IPS-20b (cell line): ENCODE measurements at regions not wholly inside any gene's neighbourhood (a gene's known extent, or its start where the extent isn't known, plus 50 kb on each side); places are given as distances from the start of the nearest gene placed in this dataset.

ENCODE experiments used
- H3K27ac ChIP-seq: one replicate; pipeline ENCODE4 v1.5.1; 2013; ENCODE audit warnings: low read length
- H3K27me3 ChIP-seq: 2 replicates; pipeline ENCODE4 v1.6.1; 2013; ENCODE audit warnings: mild to moderate bottlenecking, low read length, inconsistent platforms; ENCODE audit not compliant: insufficient read depth
- H3K36me3 ChIP-seq: 2 replicates; pipeline ENCODE4 v1.6.1; 2013; ENCODE audit warnings: low read depth, mild to moderate bottlenecking, inconsistent platforms, low read length, moderate library complexity; ENCODE audit not compliant: insufficient read depth
- H3K4me1 ChIP-seq: 2 replicates; pipeline ENCODE4 v1.6.1; 2013; ENCODE audit warnings: mild to moderate bottlenecking, control low read depth, inconsistent platforms, low read length, moderate library complexity; ENCODE audit not compliant: insufficient read depth
- H3K4me3 ChIP-seq: 2 replicates; pipeline ENCODE4 v1.5.1; 2013; ENCODE audit warnings: mild to moderate bottlenecking, low read length, inconsistent platforms
- H3K9ac ChIP-seq: 2 replicates; pipeline ENCODE4 v1.6.1; 2013; ENCODE audit warnings: low read depth, mild to moderate bottlenecking, inconsistent platforms, low read length, moderate library complexity
- H3K9me3 ChIP-seq: 2 replicates; pipeline ENCODE4 v1.6.1; 2013; ENCODE audit warnings: mild to moderate bottlenecking, low read depth, low read length, inconsistent platforms; ENCODE audit not compliant: insufficient read depth

GRCh38 chr6:111979633-111980032, 74.3 kb upstream of the CCN6 start:
- Histone ChIP-seq H3K9ac (no peak overlapping the region), H3K36me3 (no peaks in the 10 kb centered on the region), H3K27ac (no peak overlapping the region), H3K4me1 (no peaks in the 10 kb centered on the region; the same call in 1 of the 2 replicates), H3K27me3 (no peaks in the 10 kb centered on the region), H3K4me3 (no peak overlapping the region), H3K9me3 (no peaks in the 10 kb centered on the region)

GRCh38 chr6:111980143-111980542, 73.8 kb upstream of the CCN6 start:
- Histone ChIP-seq H3K9ac (no peak overlapping the region), H3K4me3 (no peak overlapping the region), H3K36me3 (no peaks in the 10 kb centered on the region), H3K4me1 (peaks cover 4% of the 10 kb centered on the region), H3K27ac (no peak overlapping the region), H3K27me3 (no peaks in the 10 kb centered on the region), H3K9me3 (no peaks in the 10 kb centered on the region)

GRCh38 chr6:111980971-111981840, 72.7 kb upstream of the CCN6 start:
- peaks cover 7% of the 10 kb centered on the region for H3K4me1 ChIP-seq
- H3K36me3 ChIP-seq: no peaks in the 10 kb centered on the region
- H3K4me3 ChIP-seq: no peak overlapping the region
- no peaks in the 10 kb centered on the region for H3K9me3 ChIP-seq
- no peak overlapping the region for H3K27ac ChIP-seq
- no peaks in the 10 kb centered on the region for H3K27me3 ChIP-seq
- no peak overlapping the region for H3K9ac ChIP-seq

- Histone ChIP-seq H3K36me3 (no peaks in the 10 kb centered on the region), H3K27me3 (no peaks in the 10 kb centered on the region), H3K4me1 (peaks cover 7% of the 10 kb centered on the region), H3K27ac (no peak overlapping the region), H3K9me3 (no peaks in the 10 kb centered on the region), H3K9ac (no peak overlapping the region), H3K4me3 (no peak overlapping the region)
Observed at GRCh38 chr6:111982681-111983080, 71.2 kb upstream of the CCN6 start.

GRCh38 chr6:111983193-111983592, 70.7 kb upstream of the CCN6 start:
- Histone ChIP-seq H3K36me3 (no peaks in the 10 kb centered on the region), H3K9me3 (0 out of 2 replicates have a peak, but pooled peaks cover 2% of the 10 kb centered on the region), H3K9ac (no peak overlapping the region), H3K4me3 (no peak overlapping the region), H3K27ac (no peak overlapping the region), H3K27me3 (no peaks in the 10 kb centered on the region), H3K4me1 (peaks cover 7% of the 10 kb centered on the region)

- Histone ChIP-seq H3K4me1 (peaks cover 7% of the 10 kb centered on the region), H3K27ac (no peak overlapping the region), H3K36me3 (no peaks in the 10 kb centered on the region), H3K9ac (no peak overlapping the region), H3K9me3 (0 out of 2 replicates have a peak, but pooled peaks cover 2% of the 10 kb centered on the region), H3K4me3 (no peak overlapping the region), H3K27me3 (no peaks in the 10 kb centered on the region)
Observed at GRCh38 chr6:111984081-111984480, 69.8 kb upstream of the CCN6 start.

- Histone ChIP-seq H3K27me3 (no peaks in the 10 kb centered on the region), H3K27ac (no peak overlapping the region), H3K36me3 (no peaks in the 10 kb centered on the region), H3K4me3 (no peak overlapping the region), H3K4me1 (peaks cover 7% of the 10 kb centered on the region), H3K9ac (no peak overlapping the region), H3K9me3 (0 out of 2 replicates have a peak, but pooled peaks cover 2% of the 10 kb centered on the region)
Observed at GRCh38 chr6:111984516-111985201, 69.2 kb upstream of the CCN6 start.

GRCh38 chr6:111985202-111985731, 68.6 kb upstream of the CCN6 start:
- H3K9ac ChIP-seq: no peak overlapping the region
- H3K4me3 ChIP-seq: no peak overlapping the region
- 0 out of 2 replicates have a peak, but pooled peaks cover 2% of the 10 kb centered on the region for H3K9me3 ChIP-seq
- no peaks in the 10 kb centered on the region for H3K27me3 ChIP-seq
- peaks cover 7% of the 10 kb centered on the region for H3K4me1 ChIP-seq
- no peak overlapping the region for H3K27ac ChIP-seq
- no peaks in the 10 kb centered on the region for H3K36me3 ChIP-seq

GRCh38 chr6:111986651-111987050, 67.3 kb upstream of the CCN6 start:
- Histone ChIP-seq H3K27me3 (no peaks in the 10 kb centered on the region), H3K36me3 (no peaks in the 10 kb centered on the region), H3K4me1 (peaks cover 7% of the 10 kb centered on the region), H3K9ac (no peak overlapping the region), H3K27ac (no peak overlapping the region), H3K4me3 (no peak overlapping the region), H3K9me3 (0 out of 2 replicates have a peak, but pooled peaks cover 2% of the 10 kb centered on the region)

- no peak overlapping the region for H3K9ac ChIP-seq
- no peaks in the 10 kb centered on the region for H3K27me3 ChIP-seq
- H3K9me3 ChIP-seq: 0 out of 2 replicates have a peak, but pooled peaks cover 2% of the 10 kb centered on the region
- peaks cover 7% of the 10 kb centered on the region for H3K4me1 ChIP-seq
- H3K27ac ChIP-seq: no peak overlapping the region
- no peaks in the 10 kb centered on the region for H3K36me3 ChIP-seq
- no peak overlapping the region for H3K4me3 ChIP-seq
Observed at GRCh38 chr6:111987295-111987694, 66.6 kb upstream of the CCN6 start.

GRCh38 chr6:111988926-111989325, 65.0 kb upstream of the CCN6 start:
- H3K27me3 ChIP-seq: no peaks in the 10 kb centered on the region
- 0 out of 2 replicates have a peak, but pooled peaks cover 2% of the 10 kb centered on the region for H3K9me3 ChIP-seq
- H3K36me3 ChIP-seq: no peaks in the 10 kb centered on the region
- peaks cover 7% of the 10 kb centered on the region for H3K4me1 ChIP-seq
- no peak overlapping the region for H3K9ac ChIP-seq
- H3K27ac ChIP-seq: no peak overlapping the region
- no peak overlapping the region for H3K4me3 ChIP-seq
